ENCODE measurements at regions not wholly inside any gene's neighbourhood (a gene's known extent, or its start where the extent isn't known, plus 50 kb on each side); places are given as distances from the start of the nearest gene placed in this dataset.

GRCh38 chr5:7016999-7017747 is 303.9 kb downstream of the TENT4A start:
- TF ChIP-seq POLR2A (IDR thresholded peaks at IDR 0.05), result no peak
- TF ChIP-seq CTCF (IDR thresholded peaks at IDR 0.05), result no peak
